Hematopoietic multipotent progenitor cell treated with erythropoietin and hydrocortisone succinate and interleukin-3 and kit ligand, for 8 days (in vitro differentiated cells): ENCODE measurements at regions not wholly inside any gene's neighbourhood (a gene's known extent, or its start where the extent isn't known, plus 50 kb on each side); places are given as distances from the start of the nearest gene placed in this dataset.

Experiments used
- DNase-seq: peaks from one replicate; pipeline ENCODE4 v3.0.0-alpha.2; 2015

DNA sequence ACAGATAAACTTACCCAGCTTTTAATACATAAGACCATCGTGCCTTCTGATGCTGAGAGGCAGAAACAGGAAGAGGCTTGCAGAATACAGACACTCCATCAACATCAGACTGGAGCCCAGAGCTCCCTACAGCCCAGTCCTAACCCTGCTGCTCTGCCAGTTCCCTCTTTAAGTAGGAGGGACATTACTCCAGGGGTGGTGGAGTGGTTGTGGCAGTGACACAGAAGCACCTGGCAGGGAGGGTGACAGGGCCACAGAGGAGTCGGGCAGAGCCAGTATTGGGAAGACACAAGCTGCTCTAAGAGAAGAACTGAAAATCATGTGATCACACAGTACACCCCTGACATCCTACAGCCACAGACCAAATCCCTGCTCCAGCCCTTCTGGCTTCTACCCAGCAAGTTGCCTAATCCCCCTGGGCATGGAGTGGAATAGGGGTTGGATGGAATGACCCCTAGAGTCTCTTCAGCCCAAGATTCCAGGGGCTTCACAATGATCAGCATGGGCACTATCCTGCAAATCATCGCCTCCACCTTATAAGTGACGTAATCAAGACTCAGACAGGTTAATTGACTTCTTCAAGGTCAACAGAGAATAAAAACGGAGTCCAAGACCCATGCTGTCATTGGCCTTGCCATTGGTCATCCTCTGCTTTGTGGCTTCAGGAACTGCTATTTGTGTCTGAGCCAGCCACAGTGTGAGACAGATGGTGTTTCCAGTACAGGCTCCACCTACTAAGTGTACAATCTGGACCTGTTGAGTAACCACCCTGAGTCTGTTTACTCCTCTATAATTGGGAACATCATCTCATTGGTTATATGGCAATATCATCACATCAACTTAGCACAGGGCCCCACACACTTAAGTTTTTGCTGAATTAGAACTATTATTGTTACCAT is 61.1 kb upstream of the ZMIZ1 start:
- DNase-seq, result no peak

DNA sequence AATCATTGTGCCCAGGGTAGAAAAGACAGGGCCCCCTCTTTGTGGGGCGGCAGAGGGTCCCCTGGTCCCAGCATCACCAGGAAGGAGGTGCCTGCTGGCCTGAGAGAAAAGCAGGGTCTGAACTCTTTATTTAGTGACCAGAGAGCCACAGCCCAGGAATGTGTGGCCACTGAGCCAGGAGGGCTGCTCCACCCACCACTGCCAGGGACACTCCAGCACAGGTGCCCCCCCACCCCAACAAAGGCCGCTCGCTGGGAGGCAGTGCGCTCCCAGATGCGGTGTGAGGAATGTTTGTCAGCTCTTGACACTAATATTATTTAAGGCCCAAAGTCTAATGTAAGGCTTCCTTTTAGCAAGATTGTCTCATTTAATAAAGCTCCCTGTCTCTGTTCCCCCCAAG is 59.6 kb upstream of the ZMIZ1 start:
- DNase-seq, result no peak

DNA sequence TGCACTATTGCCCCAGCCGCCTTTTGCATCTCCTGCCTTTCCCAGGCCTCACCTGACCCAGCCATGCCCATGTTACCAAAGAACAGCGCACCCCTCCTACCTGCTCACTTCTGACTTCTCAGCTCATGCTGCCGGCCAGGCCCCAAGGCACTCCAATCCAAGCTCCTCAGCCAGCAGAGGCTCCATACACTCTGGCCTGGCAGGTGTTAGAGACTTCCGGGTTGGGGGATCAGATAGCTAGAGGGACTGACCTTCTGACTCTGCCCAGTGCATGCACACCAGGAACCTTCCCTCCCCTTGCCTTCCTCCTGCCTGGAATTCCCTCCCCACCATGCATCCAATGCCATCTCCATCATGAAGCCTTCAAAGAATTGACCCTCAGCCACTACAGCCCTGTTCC is 56.2 kb upstream of the ZMIZ1 start:
- DNase-seq, result no peak

DNA sequence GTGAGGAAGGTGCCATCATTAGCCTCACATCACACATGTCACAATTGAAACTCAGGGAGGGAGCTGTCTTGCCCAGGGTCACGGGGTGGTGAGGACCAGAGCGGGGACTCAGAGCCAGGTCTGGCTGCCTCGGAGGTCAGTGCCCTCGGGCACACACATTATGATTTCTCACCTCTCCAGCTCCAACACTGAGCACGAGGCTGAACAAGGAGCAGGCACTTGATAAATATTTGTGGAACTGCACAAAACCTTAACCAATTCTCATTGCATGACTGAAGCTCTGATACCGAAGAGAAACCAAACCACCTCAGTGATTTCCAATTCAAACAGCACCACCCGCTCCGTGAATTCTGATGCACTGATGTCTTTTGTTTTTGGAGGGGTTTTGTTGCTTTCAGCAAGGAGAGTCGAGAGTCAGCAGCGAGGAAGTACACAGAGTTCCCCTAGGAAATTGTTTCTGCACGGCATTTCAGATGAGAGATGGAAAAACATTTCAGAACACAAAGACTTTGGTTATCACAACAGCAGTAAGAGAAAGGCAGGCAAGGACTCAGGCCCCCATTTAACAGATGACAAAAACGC is 55.3 kb upstream of the ZMIZ1 start:
- no peak for DNase-seq

DNA sequence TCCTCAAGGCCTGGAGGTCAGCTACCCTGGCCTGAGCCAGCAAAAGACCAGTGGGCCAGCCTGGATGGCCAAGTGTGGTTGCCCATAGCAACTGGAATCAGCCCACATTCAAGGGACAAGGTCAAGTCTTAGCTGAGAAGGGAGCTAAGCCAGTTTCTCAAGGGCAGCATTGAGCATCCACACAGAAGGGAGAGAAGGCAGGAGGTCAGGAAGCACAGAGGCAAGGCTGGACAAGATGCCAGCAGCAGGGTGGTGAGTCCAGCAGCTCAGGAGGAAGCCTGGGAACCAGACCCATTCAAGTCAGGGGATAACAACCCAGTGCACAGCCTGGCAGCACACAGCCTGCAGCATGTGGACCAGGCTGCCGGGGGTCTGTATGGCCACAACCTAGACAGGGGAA is 54.0 kb upstream of the ZMIZ1 start:
- DNase-seq, result no peak

DNA sequence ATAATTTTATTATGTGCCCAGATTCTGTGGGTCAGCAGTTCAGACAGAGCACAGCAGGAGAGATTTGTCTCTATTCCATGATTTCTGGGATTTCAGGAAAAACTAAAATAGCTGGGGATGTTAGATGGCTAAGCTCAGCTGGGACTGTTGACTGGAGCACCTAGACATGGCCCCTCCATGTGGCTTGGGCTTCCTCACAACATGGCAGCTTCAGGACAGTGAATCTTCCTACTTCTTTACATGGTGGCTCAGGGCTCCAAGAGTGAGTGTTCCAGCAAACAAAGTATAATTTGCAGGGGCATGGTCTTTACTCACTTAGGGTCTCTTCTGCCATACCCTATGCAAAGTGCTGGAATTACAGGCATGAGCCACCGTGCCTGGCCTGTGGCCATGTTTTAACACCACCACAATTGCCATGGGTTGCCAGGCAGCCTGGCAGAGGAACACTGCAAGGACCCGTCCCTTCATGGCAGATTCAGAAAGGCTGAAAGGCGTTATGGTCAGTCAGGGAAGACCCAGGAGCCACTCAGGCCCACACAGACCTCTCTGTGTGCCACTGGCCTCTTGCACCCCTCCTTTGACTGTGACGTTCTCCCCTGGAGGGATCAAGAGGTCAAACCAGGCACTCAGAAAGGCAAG is 50.8 kb upstream of the ZMIZ1 start:
- DNase-seq, result no peak

DNA sequence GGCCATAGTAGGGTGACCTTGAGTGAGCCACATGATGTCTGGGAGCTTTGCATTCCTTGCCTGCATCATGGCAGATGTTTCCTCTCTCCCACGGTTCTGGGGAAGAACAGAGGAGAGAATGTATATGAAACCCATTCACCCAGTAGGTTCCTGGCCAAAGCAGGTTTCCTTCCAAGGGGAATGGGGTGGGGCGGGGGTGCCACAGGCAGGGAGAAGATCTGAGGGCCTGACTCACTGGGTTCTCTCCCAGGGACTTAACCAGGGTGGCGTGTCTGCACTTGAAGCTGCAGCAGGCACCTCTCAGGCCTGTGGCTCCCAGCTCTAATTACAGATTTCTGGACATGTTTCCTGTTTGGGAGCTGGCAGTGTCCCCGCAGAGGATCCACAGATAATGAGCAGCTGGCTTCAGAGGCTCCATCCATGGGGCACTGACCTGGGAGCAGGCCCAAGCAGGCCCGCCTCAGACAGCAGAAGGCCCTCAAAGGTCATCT is 50.2 kb upstream of the ZMIZ1 start:
- no peak for DNase-seq
